ENCODE measurements at regions not wholly inside any gene's neighbourhood (a gene's known extent, or its start where the extent isn't known, plus 50 kb on each side); places are given as distances from the start of the nearest gene placed in this dataset.

- peaks cover 5% of the 10 kb centered on the region for H3K27me3 Mint-ChIP-seq (ENCODE audit: low read depth)
- H3K4me1 Mint-ChIP-seq = no peaks in the 10 kb centered on the region
- no peak for TF ChIP-seq CTCF (IDR thresholded peaks at IDR 0.05; ENCODE audit: unreplicated experiment in 3 of 3)
- H3K27ac Mint-ChIP-seq = no peak overlapping the region
- H3K9me3 Mint-ChIP-seq = no peaks in the 10 kb centered on the region
- no peaks in the 10 kb centered on the region for H3K36me3 Mint-ChIP-seq (ENCODE audit: low read depth)
- no peak overlapping the region for H3K4me3 Mint-ChIP-seq
Measured at GRCh38 chr2:58517881-58518280, 276.8 kb upstream of the FANCL start.

- Mint-ChIP-seq H3K9me3 (no peaks in the 10 kb centered on the region), H3K4me1 (no peaks in the 10 kb centered on the region), H3K4me3 (no peak overlapping the region), H3K27ac (no peak overlapping the region), H3K27me3 (ENCODE audit: low read depth) (no peaks in the 10 kb centered on the region), H3K36me3 (ENCODE audit: low read depth) (no peaks in the 10 kb centered on the region)
- TF ChIP-seq CTCF (IDR thresholded peaks at IDR 0.05; ENCODE audit: unreplicated experiment in 3 of 3) = no peak
Measured at GRCh38 chr2:58516695-58517094, 275.6 kb upstream of the FANCL start.

GRCh38 chr2:58515827-58516573 lies 274.9 kb upstream of the FANCL start:
- TF ChIP-seq CTCF (IDR thresholded peaks at IDR 0.05; ENCODE audit: unreplicated experiment in 3 of 3) = no peak
- no peaks in the 10 kb centered on the region for H3K27me3 Mint-ChIP-seq (ENCODE audit: low read depth)
- no peaks in the 10 kb centered on the region for H3K4me1 Mint-ChIP-seq
- H3K36me3 Mint-ChIP-seq (ENCODE audit: low read depth) = no peaks in the 10 kb centered on the region
- H3K4me3 Mint-ChIP-seq = no peak overlapping the region
- H3K9me3 Mint-ChIP-seq = no peaks in the 10 kb centered on the region
- no peak overlapping the region for H3K27ac Mint-ChIP-seq

- H3K9me3 Mint-ChIP-seq = no peaks in the 10 kb centered on the region
- H3K27ac Mint-ChIP-seq = no peak overlapping the region
- no peaks in the 10 kb centered on the region for H3K27me3 Mint-ChIP-seq (ENCODE audit: low read depth)
- no peak overlapping the region for H3K4me3 Mint-ChIP-seq
- no peak for TF ChIP-seq CTCF (IDR thresholded peaks at IDR 0.05; ENCODE audit: unreplicated experiment in 3 of 3)
- no peaks in the 10 kb centered on the region for H3K36me3 Mint-ChIP-seq (ENCODE audit: low read depth)
- no peaks in the 10 kb centered on the region for H3K4me1 Mint-ChIP-seq
Measured at GRCh38 chr2:58514252-58514651, 273.1 kb upstream of the FANCL start.

GRCh38 chr2:58512878-58513277 lies 271.8 kb upstream of the FANCL start:
- H3K4me3 Mint-ChIP-seq = no peak overlapping the region
- no peaks in the 10 kb centered on the region for H3K36me3 Mint-ChIP-seq (ENCODE audit: low read depth)
- no peaks in the 10 kb centered on the region for H3K27me3 Mint-ChIP-seq (ENCODE audit: low read depth)

More at GRCh38 chr2:58512878-58513277, 271.8 kb upstream of the FANCL start:
- H3K9me3 Mint-ChIP-seq = no peaks in the 10 kb centered on the region
- no peaks in the 10 kb centered on the region for H3K4me1 Mint-ChIP-seq
- H3K27ac Mint-ChIP-seq = no peak overlapping the region
- no peak for TF ChIP-seq CTCF (IDR thresholded peaks at IDR 0.05; ENCODE audit: unreplicated experiment in 3 of 3)

Measured in nephron (organoid).